ENCODE measurements at regions not wholly inside any gene's neighbourhood (a gene's known extent, or its start where the extent isn't known, plus 50 kb on each side); places are given as distances from the start of the nearest gene placed in this dataset.
A peak's percentile ranks its signal among the peaks of the same experiment; 100 is the strongest.

- TF ChIP-seq EP300 (IDR thresholded peaks at IDR 0.05): peak in 2 of 4 donors; percentile 29 to 63
- TF ChIP-seq POLR2AphosphoS5 (IDR thresholded peaks at IDR 0.05): no peak
- TF ChIP-seq POLR2A (IDR thresholded peaks at IDR 0.05): no peak
- no peak for TF ChIP-seq CTCF (IDR thresholded peaks at IDR 0.05)
Observed at GRCh38 chr12:94073441-94074051, 74.8 kb upstream of the PLXNC1 start.

All from sigmoid colon (tissue), 4 donors.